Tibial nerve (tissue), 4 donors: ENCODE measurements at regions not wholly inside any gene's neighbourhood (a gene's known extent, or its start where the extent isn't known, plus 50 kb on each side); places are given as distances from the start of the nearest gene placed in this dataset.

ENCODE experiments used
- CTCF ChIP-seq, 5 experiments: fragments of 200-600 bp in 3 of 5; fragments of 450-650 bp in 2 of 5; sonication (generic) in 3 of 5; IDR thresholded peaks; one replicate each; pipeline ENCODE4 v1.5.1; 2016 to 2019; ENCODE audit warnings: antibody characterized with exemption in 5 of 5, mild to moderate bottlenecking in 3 of 5, moderate library complexity in 2 of 5
- EP300 ChIP-seq, 2 donors: sonication (generic); formaldehyde crosslinking; IDR thresholded peaks; one replicate each; pipeline ENCODE4 v1.6.1; 2017; ENCODE audit warnings: antibody characterized with exemption in 2 of 2, mild to moderate bottlenecking in 1 of 2
- POLR2A ChIP-seq, 2 donors: fragments of 450-650 bp; IDR thresholded peaks; one replicate each; pipeline ENCODE4 v1.6.1; 2017; ENCODE audit warnings: antibody characterized with exemption in 2 of 2, mild to moderate bottlenecking in 2 of 2, moderate library complexity in 2 of 2

DNA sequence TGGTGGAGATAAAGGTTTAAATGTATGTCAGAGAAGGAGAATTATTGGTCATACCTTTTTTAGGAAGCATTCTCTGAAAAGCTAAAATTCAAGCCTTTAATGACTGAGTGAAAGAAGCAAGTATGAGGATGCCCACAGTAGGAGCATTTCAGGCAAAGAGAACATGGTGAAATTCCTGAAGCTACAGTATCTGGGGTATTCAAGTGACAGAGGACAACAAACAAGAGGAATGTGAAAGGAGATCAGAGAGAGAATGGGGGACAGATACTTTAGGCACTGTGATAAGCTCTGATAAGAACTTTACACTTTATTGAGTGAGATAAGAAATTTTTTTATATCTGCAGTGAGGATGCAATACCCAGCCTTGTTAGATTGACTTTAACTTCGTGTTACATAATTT is 621.3 kb upstream of the AGA start:
- TF ChIP-seq CTCF (IDR thresholded peaks at IDR 0.05), result no peak
- no peak for TF ChIP-seq POLR2A (IDR thresholded peaks at IDR 0.05)
- TF ChIP-seq EP300 (IDR thresholded peaks at IDR 0.05), result no peak
